IMR-90 (cell line): ENCODE measurements at regions not wholly inside any gene's neighbourhood (a gene's known extent, or its start where the extent isn't known, plus 50 kb on each side); places are given as distances from the start of the nearest gene placed in this dataset.

Source experiments
- BHLHE40 ChIP-seq: fragments of 150-350 bp; IDR thresholded peaks from 2 replicates; pipeline ENCODE4 v1.6.1; 2016; ENCODE audit warnings: mild to moderate bottlenecking, low read depth, low read length
- CEBPB ChIP-seq: IDR thresholded peaks from 2 replicates; pipeline ENCODE4 v1.6.1; 2012; ENCODE audit warnings: low read depth, low read length, improper control_type of control experiment
- CTCF ChIP-seq: conservative IDR thresholded peaks from 2 replicates; pipeline ENCODE4 v1.5.1; 2012; ENCODE audit warnings: mild to moderate bottlenecking, low read depth, low read length, improper control_type of control experiment
- ELK1 ChIP-seq: fragments of 150-350 bp; IDR thresholded peaks from 2 replicates; pipeline ENCODE4 v1.6.1; 2016; ENCODE audit warnings: low read depth, mild to moderate bottlenecking, low read length, moderate library complexity, borderline replicate concordance
- FOS ChIP-seq: fragments of 150-350 bp; IDR thresholded peaks from 2 replicates; pipeline ENCODE4 v1.6.1; 2016; ENCODE audit warnings: low read depth, low read length
- MAZ ChIP-seq: IDR thresholded peaks from 2 replicates; pipeline ENCODE4 v1.6.1; 2012; ENCODE audit warnings: low read depth, mild to moderate bottlenecking, low read length, improper control_type of control experiment, moderate library complexity, borderline replicate concordance
- MXI1 ChIP-seq: IDR thresholded peaks from 2 replicates; pipeline ENCODE4 v1.6.1; 2012; ENCODE audit warnings: low read depth, mild to moderate bottlenecking, low read length, moderate library complexity, borderline replicate concordance
- POLR2A ChIP-seq: IDR thresholded peaks from 2 replicates; pipeline ENCODE4 v1.6.1; 2012; ENCODE audit warnings: mild to moderate bottlenecking, low read depth, low read length
- RAD21 ChIP-seq: IDR thresholded peaks from 2 replicates; pipeline ENCODE4 v1.6.1; 2012; ENCODE audit warnings: low read length, improper control_type of control experiment
- RCOR1 ChIP-seq: IDR thresholded peaks from 2 replicates; pipeline ENCODE4 v1.6.1; 2012; ENCODE audit warnings: mild to moderate bottlenecking, low read length, improper control_type of control experiment; ENCODE audit not compliant: insufficient replicate concordance
- SMC3 ChIP-seq: fragments of 150-350 bp; IDR thresholded peaks from 2 replicates; pipeline ENCODE4 v1.6.1; 2016; ENCODE audit warnings: low read depth, mild to moderate bottlenecking, antibody characterized with exemption, low read length, moderate library complexity
- USF2 ChIP-seq: fragments of 150-350 bp; IDR thresholded peaks from 2 replicates; pipeline ENCODE4 v1.6.1; 2017; ENCODE audit warnings: mild to moderate bottlenecking, antibody characterized with exemption, low read length, low read depth

GRCh38 chr18:1013951-1014350 lies 109.3 kb downstream of the ADCYAP1 start:
- TF ChIP-seq USF2 (no peak), POLR2A (no peak), BHLHE40 (no peak), CTCF (no peak), ELK1 (no peak), RAD21 (no peak), RCOR1 (no peak), CEBPB (no peak), FOS (no peak), MAZ (no peak), MXI1 (no peak), SMC3 (no peak)
